ENCODE measurements at regions not wholly inside any gene's neighbourhood (a gene's known extent, or its start where the extent isn't known, plus 50 kb on each side); places are given as distances from the start of the nearest gene placed in this dataset.

DNA sequence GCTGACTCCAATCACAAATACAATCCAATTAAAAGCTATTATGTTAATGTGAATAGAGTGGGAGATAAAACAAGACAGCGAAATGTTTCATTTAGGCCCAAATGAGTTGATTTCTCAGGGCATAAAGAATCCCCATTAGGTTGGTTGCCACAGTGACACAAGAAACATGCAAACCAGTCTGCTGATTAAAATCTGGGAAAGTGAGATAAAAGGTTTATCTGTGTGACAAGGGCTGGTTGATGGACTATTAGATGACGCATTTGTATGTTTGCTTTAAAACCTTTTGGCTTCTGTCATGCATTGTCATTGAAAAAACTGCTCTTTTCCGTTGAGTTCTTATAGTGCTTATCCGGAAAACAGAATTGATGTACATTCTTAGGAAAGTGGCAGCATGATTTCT is 658.2 kb downstream of the GATA3 start:
- Histone ChIP-seq H3K9me3 (no peaks in the 10 kb centered on the region), H3K4me1 (no peaks in the 10 kb centered on the region; the same call in 1 of the 2 replicates), H3K4me3 (ENCODE audit: low read depth, low read length) (no peak overlapping the region), H3K27me3 (no peaks in the 10 kb centered on the region), H3K36me3 (no peaks in the 10 kb centered on the region)
- TF ChIP-seq, protein P1, sequence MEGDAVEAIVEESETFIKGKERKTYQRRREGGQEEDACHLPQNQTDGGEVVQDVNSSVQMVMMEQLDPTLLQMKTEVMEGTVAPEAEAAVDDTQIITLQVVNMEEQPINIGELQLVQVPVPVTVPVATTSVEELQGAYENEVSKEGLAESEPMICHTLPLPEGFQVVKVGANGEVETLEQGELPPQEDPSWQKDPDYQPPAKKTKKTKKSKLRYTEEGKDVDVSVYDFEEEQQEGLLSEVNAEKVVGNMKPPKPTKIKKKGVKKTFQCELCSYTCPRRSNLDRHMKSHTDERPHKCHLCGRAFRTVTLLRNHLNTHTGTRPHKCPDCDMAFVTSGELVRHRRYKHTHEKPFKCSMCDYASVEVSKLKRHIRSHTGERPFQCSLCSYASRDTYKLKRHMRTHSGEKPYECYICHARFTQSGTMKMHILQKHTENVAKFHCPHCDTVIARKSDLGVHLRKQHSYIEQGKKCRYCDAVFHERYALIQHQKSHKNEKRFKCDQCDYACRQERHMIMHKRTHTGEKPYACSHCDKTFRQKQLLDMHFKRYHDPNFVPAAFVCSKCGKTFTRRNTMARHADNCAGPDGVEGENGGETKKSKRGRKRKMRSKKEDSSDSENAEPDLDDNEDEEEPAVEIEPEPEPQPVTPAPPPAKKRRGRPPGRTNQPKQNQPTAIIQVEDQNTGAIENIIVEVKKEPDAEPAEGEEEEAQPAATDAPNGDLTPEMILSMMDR (IDR thresholded peaks at IDR 0.05; ENCODE audit: low read depth, low read length) = no peak
- no peak for DNase-seq

DNA sequence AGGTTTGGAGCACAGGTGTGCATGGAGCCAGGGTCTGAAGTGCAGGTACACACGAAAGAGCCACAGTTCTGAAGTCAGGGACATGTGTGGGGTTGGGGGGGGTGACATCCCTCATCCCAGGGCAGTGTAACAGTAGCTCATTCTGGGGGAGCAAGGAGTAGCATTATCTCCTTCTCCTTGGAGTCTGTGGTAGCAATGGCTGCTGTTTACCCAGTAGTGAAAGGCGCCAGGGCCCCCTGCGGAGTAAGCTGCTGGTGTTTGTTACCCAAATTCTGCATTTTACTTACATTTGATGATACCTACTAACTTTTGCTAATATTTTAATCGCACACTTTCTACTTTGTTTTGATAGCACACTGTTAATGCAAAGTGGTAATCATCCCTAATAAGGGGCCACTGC is 665.5 kb downstream of the GATA3 start:
- H3K36me3 ChIP-seq = no peaks in the 10 kb centered on the region
- H3K4me1 ChIP-seq = no peaks in the 10 kb centered on the region
- DNase-seq = no peak
- TF ChIP-seq, protein P1 (IDR thresholded peaks at IDR 0.05; ENCODE audit: low read depth, low read length) = no peak
- no peak overlapping the region for H3K4me3 ChIP-seq (ENCODE audit: low read depth, low read length)
- H3K9me3 ChIP-seq = peaks cover 6% of the 10 kb centered on the region; the same call in 1 of the 2 replicates
- H3K27me3 ChIP-seq = no peaks in the 10 kb centered on the region

DNA sequence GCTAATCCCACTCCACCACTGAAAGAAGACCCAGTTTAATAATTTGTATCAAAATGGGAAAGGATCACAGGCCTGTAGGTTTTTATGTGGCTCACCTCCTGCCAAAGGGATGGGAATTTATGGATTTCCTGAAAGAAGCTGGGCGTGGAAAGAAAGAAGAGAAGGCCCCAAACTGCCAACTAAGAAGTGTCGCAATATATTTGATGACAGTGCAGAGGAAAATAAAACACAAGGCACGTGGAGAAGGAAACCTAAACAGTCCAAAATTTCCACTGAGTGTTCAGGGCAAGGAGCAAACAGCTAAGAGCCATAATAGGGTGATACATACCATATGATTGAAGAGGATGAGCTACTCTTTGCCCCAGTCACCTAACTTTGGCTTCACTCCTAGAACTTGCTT is 667.2 kb downstream of the GATA3 start:
- no peaks in the 10 kb centered on the region for H3K36me3 ChIP-seq
- no peaks in the 10 kb centered on the region for H3K27me3 ChIP-seq
- no peak overlapping the region for H3K4me3 ChIP-seq (ENCODE audit: low read depth, low read length)
- no peak for DNase-seq
- no peaks in the 10 kb centered on the region; the same call in 1 of the 2 replicates for H3K4me1 ChIP-seq
- TF ChIP-seq, protein P1 (IDR thresholded peaks at IDR 0.05; ENCODE audit: low read depth, low read length) = no peak
- H3K9me3 ChIP-seq = peaks cover 6% of the 10 kb centered on the region; the same call in 1 of the 2 replicates

DNA sequence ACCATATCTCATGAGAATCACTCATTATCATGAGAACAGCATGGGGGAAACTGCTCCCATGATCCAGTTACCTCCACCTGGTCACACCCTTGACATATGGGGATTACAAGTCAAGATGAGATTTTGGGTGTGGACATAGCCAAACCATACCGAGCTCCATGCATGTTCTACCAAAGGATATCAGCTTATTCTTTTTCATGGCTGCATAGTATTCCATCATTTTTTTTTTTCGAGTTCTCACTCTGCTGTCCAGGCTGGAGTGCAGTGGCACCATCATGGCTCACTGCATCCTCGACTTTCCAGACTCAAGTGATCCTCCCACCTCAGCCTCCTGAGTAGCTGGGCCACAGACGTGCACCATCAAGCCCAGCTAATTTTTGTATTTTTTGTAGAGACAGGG is 668.3 kb downstream of the GATA3 start:
- H3K27me3 ChIP-seq = no peaks in the 10 kb centered on the region
- no peaks in the 10 kb centered on the region for H3K36me3 ChIP-seq
- no peak for DNase-seq
- H3K4me3 ChIP-seq (ENCODE audit: low read depth, low read length) = no peak overlapping the region
- TF ChIP-seq, protein P1 (IDR thresholded peaks at IDR 0.05; ENCODE audit: low read depth, low read length) = no peak
- peaks cover 6% of the 10 kb centered on the region; the same call in 1 of the 2 replicates for H3K9me3 ChIP-seq
- no peaks in the 10 kb centered on the region; the same call in 1 of the 2 replicates for H3K4me1 ChIP-seq

DNA sequence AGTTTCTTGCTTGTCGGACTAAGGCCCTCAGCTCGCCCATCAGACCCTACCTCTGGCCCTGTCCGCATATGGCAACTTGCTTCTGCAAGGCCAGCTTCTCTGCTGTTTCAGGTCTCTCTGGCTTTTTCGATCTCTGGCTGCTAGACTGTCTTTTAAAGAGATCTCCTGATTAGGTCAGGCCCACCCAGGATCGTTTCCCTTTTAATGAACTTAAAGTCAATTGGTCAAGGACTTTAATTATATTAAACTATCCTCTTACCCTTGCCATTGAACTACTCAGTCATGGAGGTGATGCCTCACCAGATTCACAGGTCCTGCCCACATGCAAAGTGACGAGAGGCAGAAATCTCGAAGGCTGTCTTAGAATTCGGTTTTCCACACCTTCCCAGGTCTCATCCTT is 670.9 kb downstream of the GATA3 start:
- H3K9me3 ChIP-seq = peaks cover 3% of the 10 kb centered on the region; the same call in 1 of the 2 replicates
- DNase-seq = no peak
- H3K4me3 ChIP-seq (ENCODE audit: low read depth, low read length) = no peak overlapping the region
- TF ChIP-seq, protein P1 (IDR thresholded peaks at IDR 0.05; ENCODE audit: low read depth, low read length) = no peak
- H3K4me1 ChIP-seq = no peaks in the 10 kb centered on the region; the same call in 1 of the 2 replicates
- H3K36me3 ChIP-seq = no peaks in the 10 kb centered on the region
- H3K27me3 ChIP-seq = no peaks in the 10 kb centered on the region

DNA sequence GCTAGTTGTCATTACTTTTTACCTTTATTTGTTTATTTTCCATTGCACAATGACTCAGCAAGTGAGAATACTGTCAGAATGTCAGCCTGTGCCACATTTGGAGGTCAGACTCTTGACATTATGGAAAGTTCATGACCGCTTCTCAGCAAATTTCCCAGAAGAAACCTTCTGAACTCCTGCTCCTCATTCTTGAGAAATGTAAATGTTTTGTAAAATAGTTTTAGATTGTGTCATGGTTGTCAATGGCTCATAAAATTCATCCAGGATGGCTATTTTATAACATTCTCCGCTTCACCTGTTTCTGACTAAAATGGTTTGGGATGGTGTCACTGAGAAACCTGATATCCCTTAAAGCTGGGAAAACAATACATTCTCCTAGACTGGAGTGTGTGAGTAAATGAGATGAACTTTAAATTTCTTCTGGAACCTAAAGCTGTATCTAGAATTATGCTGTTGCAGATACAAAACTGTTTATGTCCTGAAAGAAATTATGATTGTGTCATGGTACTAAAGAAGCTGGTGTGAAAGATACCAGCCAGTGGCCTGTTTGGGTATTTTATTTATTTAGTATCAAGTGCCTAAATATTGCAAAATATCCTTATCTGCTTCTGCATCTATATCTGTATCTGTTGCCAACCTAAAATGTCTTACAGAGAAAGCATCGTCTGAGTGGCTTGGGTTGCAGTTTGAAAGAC is 671.7 kb downstream of the GATA3 start:
- Histone ChIP-seq H3K9me3 (peaks cover 3% of the 10 kb centered on the region; the same call in 1 of the 2 replicates), H3K27me3 (no peaks in the 10 kb centered on the region), H3K4me3 (ENCODE audit: low read depth, low read length) (no peak overlapping the region), H3K4me1 (no peaks in the 10 kb centered on the region; the same call in 1 of the 2 replicates), H3K36me3 (no peaks in the 10 kb centered on the region)
- no peak for DNase-seq
- TF ChIP-seq, protein P1 (IDR thresholded peaks at IDR 0.05; ENCODE audit: low read depth, low read length) = no peak
